ENCODE measurements at regions not wholly inside any gene's neighbourhood (a gene's known extent, or its start where the extent isn't known, plus 50 kb on each side); places are given as distances from the start of the nearest gene placed in this dataset.
"Not testable (repeated sequence)": the region's sequence is repeated elsewhere in the genome, so short reads cannot be mapped to it uniquely, and the experiment has no call there.

DNA sequence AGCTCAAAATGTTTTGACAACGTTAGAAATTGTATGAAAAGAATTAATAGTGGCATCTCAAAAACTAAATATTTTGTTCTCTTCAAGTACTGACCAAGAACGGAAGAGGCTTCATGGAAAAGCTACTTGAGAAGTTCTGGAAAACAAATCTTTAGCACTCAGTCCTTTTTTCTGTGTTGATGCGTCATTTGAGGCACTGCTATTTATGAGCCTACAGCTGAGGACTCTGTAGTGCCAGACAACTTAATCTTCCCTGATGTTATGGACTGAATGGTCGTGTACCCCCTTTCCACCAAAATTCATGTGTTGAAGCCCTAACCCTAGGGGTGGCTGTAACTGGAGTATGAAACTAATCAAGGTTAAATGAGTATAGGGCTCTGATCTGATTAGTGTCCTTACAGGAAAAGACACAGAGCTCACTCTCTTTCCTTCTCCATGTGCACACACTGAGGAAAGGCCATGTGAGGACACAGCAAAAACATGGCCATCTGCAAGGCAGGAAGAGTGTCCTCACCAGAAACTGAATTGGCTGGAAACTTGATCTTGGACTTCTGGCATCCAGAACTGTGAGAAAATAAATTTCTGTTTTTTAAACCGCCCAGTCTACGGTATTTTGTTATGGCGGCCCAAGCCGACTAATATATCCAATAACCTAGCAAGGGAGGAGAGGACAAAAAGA lies 337.0 kb upstream of the CLEC14A start:
- TF ChIP-seq, protein P1, sequence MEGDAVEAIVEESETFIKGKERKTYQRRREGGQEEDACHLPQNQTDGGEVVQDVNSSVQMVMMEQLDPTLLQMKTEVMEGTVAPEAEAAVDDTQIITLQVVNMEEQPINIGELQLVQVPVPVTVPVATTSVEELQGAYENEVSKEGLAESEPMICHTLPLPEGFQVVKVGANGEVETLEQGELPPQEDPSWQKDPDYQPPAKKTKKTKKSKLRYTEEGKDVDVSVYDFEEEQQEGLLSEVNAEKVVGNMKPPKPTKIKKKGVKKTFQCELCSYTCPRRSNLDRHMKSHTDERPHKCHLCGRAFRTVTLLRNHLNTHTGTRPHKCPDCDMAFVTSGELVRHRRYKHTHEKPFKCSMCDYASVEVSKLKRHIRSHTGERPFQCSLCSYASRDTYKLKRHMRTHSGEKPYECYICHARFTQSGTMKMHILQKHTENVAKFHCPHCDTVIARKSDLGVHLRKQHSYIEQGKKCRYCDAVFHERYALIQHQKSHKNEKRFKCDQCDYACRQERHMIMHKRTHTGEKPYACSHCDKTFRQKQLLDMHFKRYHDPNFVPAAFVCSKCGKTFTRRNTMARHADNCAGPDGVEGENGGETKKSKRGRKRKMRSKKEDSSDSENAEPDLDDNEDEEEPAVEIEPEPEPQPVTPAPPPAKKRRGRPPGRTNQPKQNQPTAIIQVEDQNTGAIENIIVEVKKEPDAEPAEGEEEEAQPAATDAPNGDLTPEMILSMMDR (IDR thresholded peaks at IDR 0.05): no peak
- TF ChIP-seq ZFX (IDR thresholded peaks at IDR 0.05; ENCODE audit: borderline replicate concordance): no peak
- H3K27ac ChIP-seq: no peak overlapping the region

DNA sequence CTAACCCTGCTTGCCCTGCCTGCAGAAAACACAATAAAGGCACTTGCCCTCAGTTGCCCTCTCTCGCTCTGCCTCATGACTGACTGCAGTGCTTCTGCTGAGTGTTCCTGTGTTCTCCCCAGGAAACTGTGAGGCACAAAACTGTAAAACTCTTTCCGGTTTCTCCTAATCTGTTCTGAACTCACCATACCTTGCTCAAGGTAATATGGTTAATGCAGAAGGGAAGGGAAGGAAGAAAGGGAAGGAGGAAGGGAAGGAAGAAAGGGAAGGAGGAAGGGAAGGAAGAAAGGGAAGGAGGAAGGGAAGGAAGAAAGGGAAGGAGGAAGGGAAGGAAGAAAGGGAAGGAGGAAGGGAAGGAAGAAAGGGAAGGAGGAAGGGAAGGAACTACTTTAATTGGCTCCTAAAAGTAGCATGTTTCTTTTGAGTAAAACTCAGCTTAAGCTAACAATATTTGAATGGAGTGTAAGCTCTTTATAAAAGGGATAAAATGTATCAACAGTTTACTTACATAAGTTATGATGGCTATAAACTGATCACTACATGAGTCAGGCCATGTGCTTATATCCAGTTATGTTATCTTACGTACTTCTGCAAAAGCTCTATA lies 334.0 kb upstream of the CLEC14A start:
- H3K27ac ChIP-seq: no peak overlapping the region
- TF ChIP-seq, protein P1 (IDR thresholded peaks at IDR 0.05): no peak
- TF ChIP-seq ZFX (IDR thresholded peaks at IDR 0.05; ENCODE audit: borderline replicate concordance): no peak

DNA sequence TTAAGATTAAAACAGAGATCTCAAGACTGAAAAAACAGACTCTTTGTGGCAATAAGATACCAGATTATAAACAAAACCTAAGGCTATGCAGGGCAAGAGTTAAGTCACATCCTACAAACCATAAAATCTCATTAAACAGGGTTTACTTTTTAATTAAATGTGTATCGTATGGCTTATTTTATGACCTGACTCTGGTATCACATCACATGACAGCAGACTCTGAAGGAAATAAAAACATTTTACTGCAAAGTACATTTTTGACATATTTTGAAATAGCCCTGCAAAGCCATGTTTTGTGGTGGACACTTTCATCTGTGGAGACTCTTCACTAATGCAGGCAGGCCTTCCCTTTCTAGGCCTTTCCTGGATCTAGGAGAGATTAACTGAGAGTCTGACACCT lies 327.6 kb upstream of the CLEC14A start:
- TF ChIP-seq, protein P1 (IDR thresholded peaks at IDR 0.05): no peak
- no peak for TF ChIP-seq ZFX (IDR thresholded peaks at IDR 0.05; ENCODE audit: borderline replicate concordance)
- no peak overlapping the region for H3K27ac ChIP-seq

DNA sequence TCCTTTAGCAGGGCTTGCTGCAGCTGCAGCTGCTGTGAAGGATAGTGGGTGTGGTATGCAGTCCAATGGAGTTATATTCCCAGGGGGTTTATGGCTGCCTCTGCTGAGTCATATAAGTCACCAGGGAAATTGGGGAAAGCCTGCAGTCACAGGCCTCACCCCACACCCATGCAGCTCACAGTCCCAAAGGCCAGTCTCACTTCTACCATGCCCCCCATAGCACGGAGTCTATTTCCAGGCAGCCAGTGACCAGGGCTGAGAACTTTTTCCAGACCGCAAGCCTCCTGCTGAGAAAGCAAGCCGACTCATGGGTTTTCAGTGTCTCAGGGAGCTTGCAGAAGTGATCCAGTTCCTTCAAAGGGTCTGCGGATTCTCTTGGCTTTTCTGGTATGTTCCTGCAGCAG lies 322.4 kb upstream of the CLEC14A start:
- H3K27ac ChIP-seq: no peak overlapping the region

DNA sequence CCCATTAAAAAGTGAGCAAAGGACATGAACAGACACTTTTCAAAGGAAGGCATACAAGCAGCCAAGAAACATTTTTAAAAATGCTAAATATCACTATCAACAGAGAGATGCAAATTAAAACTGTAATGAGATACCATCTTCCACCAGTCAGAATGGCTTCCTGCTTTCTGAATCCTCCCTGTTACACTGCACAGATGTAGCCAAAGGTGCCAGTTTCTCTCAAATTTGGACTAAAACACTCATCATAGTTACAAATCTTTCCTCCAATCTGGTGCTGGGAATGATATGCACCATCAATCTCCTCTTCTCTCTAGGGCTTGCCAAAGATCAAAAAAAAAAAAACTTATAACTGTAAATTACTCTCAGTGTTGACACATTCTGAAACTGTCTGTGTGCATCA lies 311.8 kb upstream of the CLEC14A start:
- no peak overlapping the region for H3K27ac ChIP-seq
- no peak for TF ChIP-seq ZFX (IDR thresholded peaks at IDR 0.05; ENCODE audit: borderline replicate concordance)
- TF ChIP-seq, protein P1 (IDR thresholded peaks at IDR 0.05): no peak

More for the DNA sequence above, 322.4 kb upstream of the CLEC14A start:
- TF ChIP-seq, protein P1 (IDR thresholded peaks at IDR 0.05): no peak

DNA sequence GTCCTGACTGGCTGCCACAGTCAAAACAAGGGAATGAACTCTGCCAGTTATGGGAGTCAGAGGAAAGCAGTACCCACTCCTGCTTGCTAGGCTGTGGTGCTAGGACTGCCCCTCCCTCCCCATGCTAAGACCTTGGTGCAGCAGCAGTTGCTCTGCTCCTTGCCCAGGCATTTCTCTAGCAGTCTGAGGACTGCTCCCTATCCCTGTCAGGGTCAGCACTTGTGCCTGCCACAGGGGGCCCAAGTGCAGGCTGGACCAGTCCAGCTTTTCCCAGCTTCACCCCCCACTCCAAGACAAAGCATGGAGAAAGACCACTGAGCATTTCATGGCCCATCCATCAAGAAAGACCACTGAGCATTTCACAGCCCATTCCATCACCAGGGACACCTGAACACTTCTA lies 305.8 kb upstream of the CLEC14A start:
- no peak overlapping the region for H3K27ac ChIP-seq
- TF ChIP-seq, protein P1 (IDR thresholded peaks at IDR 0.05): no peak
- TF ChIP-seq ZFX (IDR thresholded peaks at IDR 0.05; ENCODE audit: borderline replicate concordance): no peak

DNA sequence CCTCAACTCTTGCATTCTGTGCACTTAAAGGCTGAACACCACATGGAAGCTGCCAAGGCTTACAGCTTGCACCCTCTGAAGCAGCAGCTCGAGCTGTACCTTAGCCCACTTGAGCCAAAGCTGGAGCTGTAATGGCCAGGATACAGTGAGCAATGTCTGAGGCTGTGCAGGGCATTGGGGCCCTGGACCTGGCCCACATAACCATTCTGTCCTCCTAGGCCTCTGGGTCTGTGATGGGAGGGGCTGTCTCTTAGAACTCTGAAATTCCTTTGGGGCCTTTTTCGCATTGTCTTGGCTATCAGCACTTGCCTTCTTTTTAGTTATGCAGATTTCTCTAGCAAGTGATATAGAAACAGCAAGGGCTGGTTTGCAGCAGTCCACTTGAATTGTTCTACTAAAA lies 303.8 kb upstream of the CLEC14A start:
- TF ChIP-seq, protein P1 (IDR thresholded peaks at IDR 0.05): no peak
- TF ChIP-seq ZFX (IDR thresholded peaks at IDR 0.05; ENCODE audit: borderline replicate concordance): no peak
- H3K27ac ChIP-seq: no peak overlapping the region

DNA sequence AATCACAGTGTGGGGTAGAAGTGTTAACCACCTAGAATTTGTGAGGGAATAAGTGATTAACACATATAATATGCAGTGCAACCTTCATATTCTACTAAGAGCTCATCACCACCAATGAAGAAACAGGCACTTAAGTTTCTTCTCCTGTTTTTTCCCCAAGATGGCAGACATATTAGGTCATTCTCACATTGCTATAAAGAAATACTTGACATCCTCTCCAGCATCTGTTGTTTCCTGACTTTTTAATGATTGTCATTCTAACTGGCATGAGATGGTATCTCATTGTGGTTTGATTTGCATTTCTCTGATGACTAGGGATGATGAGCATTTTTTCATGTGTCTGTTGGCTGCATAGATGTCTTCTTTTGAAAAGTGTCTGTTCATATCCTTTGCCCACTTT lies 301.5 kb upstream of the CLEC14A start:
- H3K27ac ChIP-seq: not testable (repeated sequence)

Measured in 22Rv1 (cell line).